PC-9 (cell line): ENCODE measurements at regions not wholly inside any gene's neighbourhood (a gene's known extent, or its start where the extent isn't known, plus 50 kb on each side); places are given as distances from the start of the nearest gene placed in this dataset.

Experiments
- EZH2 ChIP-seq: fragments of 200-600 bp; sonication (generic); IDR thresholded peaks from 2 replicates; pipeline ENCODE4 v1.8.0; 2017; ENCODE audit warnings: antibody characterized with exemption, low read depth
- TF ChIP-seq, protein P1 (sequence below): fragments of 200-600 bp; sonication (generic); conservative IDR thresholded peaks from 2 replicates; pipeline ENCODE4 v1.6.1; 2017; ENCODE audit warnings: mixed run types, antibody characterized with exemption, mild to moderate bottlenecking, moderate library complexity

DNA sequence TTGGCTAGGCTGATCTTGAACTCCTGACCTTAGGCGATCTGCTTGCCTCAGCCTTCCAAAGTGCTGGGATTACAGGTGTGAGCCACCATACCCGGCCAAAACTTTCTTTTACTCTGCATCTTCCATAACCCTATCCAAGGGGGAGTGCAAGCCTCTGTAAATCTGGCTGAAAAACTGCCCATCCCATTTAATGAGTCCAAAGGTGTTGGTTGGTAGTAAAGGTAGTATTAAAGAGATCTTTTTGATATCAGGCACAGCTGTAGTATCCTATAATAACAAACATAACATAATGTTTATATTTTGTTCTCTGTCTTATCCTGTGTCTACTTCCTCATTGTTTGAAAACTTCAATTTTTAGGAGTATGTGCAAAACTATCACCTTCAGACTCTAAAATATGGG is 559.8 kb upstream of the ATXN8OS start:
- TF ChIP-seq, protein P1, sequence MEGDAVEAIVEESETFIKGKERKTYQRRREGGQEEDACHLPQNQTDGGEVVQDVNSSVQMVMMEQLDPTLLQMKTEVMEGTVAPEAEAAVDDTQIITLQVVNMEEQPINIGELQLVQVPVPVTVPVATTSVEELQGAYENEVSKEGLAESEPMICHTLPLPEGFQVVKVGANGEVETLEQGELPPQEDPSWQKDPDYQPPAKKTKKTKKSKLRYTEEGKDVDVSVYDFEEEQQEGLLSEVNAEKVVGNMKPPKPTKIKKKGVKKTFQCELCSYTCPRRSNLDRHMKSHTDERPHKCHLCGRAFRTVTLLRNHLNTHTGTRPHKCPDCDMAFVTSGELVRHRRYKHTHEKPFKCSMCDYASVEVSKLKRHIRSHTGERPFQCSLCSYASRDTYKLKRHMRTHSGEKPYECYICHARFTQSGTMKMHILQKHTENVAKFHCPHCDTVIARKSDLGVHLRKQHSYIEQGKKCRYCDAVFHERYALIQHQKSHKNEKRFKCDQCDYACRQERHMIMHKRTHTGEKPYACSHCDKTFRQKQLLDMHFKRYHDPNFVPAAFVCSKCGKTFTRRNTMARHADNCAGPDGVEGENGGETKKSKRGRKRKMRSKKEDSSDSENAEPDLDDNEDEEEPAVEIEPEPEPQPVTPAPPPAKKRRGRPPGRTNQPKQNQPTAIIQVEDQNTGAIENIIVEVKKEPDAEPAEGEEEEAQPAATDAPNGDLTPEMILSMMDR = no peak
- TF ChIP-seq EZH2 = no peak
